B cell (primary cell): ENCODE measurements at regions not wholly inside any gene's neighbourhood (a gene's known extent, or its start where the extent isn't known, plus 50 kb on each side); places are given as distances from the start of the nearest gene placed in this dataset.

ENCODE experiments used
- ATAC-seq: fragments of 200-7000 bp; cut with Tn5 transposase; one replicate; pipeline ENCODE4 v1.10.0; 2021; ENCODE audit warnings: low read depth, mild to moderate bottlenecking, moderate number of reproducible peaks, moderate library complexity
- CTCF ChIA-PET: fragments of 350-600 bp; sonication (Branson Sonifier 250); formaldehyde crosslinking; loops from one replicate; lab custom pipeline; 2021; ENCODE audit warnings: antibody characterized with exemption, inconsistent platforms; lab: Charles Lee
- POLR2A ChIA-PET: fragments of 350-600 bp; sonication (Branson Sonifier 250); formaldehyde crosslinking; loops from one replicate; lab custom pipeline; 2021; ENCODE audit warnings: antibody characterized with exemption; lab: Charles Lee
- DNase-seq: peaks from one replicate; pipeline ENCODE4 v3.0.0; 2013
- H2AFZ ChIP-seq: 2 replicates; pipeline ENCODE4 v1.6.1; 2012; ENCODE audit warnings: mild to moderate bottlenecking, low read depth, low read length; ENCODE audit not compliant: insufficient read depth, poor library complexity, severe bottlenecking
- H3K27ac ChIP-seq, 2 donors: 1 replicate in 1 of 2; 2 replicates in 1 of 2; pipeline ENCODE4 v1.5.1; 2012 to 2013; ENCODE audit warnings: low read length in 2 of 2, mild to moderate bottlenecking in 2 of 2, moderate library complexity in 1 of 2
- H3K27me3 ChIP-seq, 4 experiments: fragments of 200-600 bp in 1 of 4; sonication (generic) in 1 of 4; replicated peaks in 1 of 4; 1 replicate in 2 of 4; 2 replicates in 2 of 4; pipeline versions ENCODE4 v1.6.1 to v1.7.0; 2013 to 2016; ENCODE audit warnings: low read length in 3 of 4, mild to moderate bottlenecking in 2 of 4, mixed read lengths in 1 of 4, moderate library complexity in 1 of 4; ENCODE audit not compliant: insufficient read depth in 4 of 4, control insufficient read depth in 3 of 4; ENCODE audit errors: control extremely low read depth in 1 of 4
- H3K36me3 ChIP-seq, 2 experiments: replicated peaks in 1 of 2; 1 replicate in 1 of 2; 2 replicates in 1 of 2; pipeline versions ENCODE4 v1.6.1 to v1.7.1; 2013; ENCODE audit warnings: low read length in 1 of 2; ENCODE audit not compliant: insufficient read depth in 2 of 2, control insufficient read depth in 1 of 2; ENCODE audit errors: control extremely low read depth in 1 of 2, extremely low read depth in 1 of 2
- H3K4me1 ChIP-seq, 2 donors: fragments of 200-600 bp in 1 of 2; sonication (generic) in 1 of 2; 1 replicate in 1 of 2; 2 replicates in 1 of 2; pipeline versions ENCODE4 v1.5.1 to v1.6.1; 2013 to 2017; ENCODE audit warnings: low read length in 2 of 2; ENCODE audit not compliant: control insufficient read depth in 2 of 2, insufficient read depth in 2 of 2
- H3K4me2 ChIP-seq: replicated peaks from 2 replicates; pipeline ENCODE3; 2012; ENCODE audit warnings: mild to moderate bottlenecking, low read depth, low read length; ENCODE audit not compliant: poor library complexity, severe bottlenecking
- H3K4me3 ChIP-seq, 5 experiments: fragments of 200-600 bp in 1 of 5; sonication (generic) in 1 of 5; 1 replicate in 3 of 5; 2 replicates in 2 of 5; pipeline versions ENCODE4 v1.5.1 to v1.7.0; 2011 to 2016; ENCODE audit warnings: low read length in 4 of 5, mild to moderate bottlenecking in 4 of 5, low read depth in 2 of 5, control low read depth in 1 of 5, moderate library complexity in 1 of 5; ENCODE audit not compliant: insufficient read depth in 1 of 5; ENCODE audit errors: control extremely low read depth in 1 of 5, extremely low read depth in 1 of 5
- H3K79me2 ChIP-seq: fragments of 200-600 bp; sonication (generic); one replicate; pipeline ENCODE4 v1.6.0; 2016; ENCODE audit warnings: low read length; ENCODE audit not compliant: control insufficient read depth, insufficient read depth
- H3K9ac ChIP-seq: fragments of 200-600 bp; sonication (generic); 2 replicates; pipeline ENCODE4 v1.6.1; 2017; ENCODE audit warnings: mild to moderate bottlenecking, low read length, moderate library complexity
- H3K9me3 ChIP-seq, 3 donors: one replicate each; pipeline versions ENCODE4 v1.6.1 to v1.7.1; 2013; ENCODE audit warnings: low read length in 2 of 3; ENCODE audit not compliant: control insufficient read depth in 2 of 3, insufficient read depth in 1 of 3; ENCODE audit errors: control extremely low read depth in 1 of 3
- H4K20me1 ChIP-seq: 2 replicates; pipeline ENCODE4 v1.6.0; 2012; ENCODE audit warnings: mild to moderate bottlenecking, low read length; ENCODE audit not compliant: insufficient read depth, control insufficient read depth, poor library complexity, severe bottlenecking
- H3K27ac Mint-ChIP-seq: one replicate; pipeline ENCODE4 v1.8.0; 2021; ENCODE audit warnings: mixed read lengths
- H3K27me3 Mint-ChIP-seq: one replicate; pipeline ENCODE4 v1.8.0; 2021; ENCODE audit warnings: mixed read lengths
- H3K4me1 Mint-ChIP-seq: one replicate; pipeline ENCODE4 v1.8.0; 2021; ENCODE audit warnings: mixed read lengths
- H3K4me3 Mint-ChIP-seq: one replicate; pipeline ENCODE4 v1.8.0; 2021; ENCODE audit warnings: mixed read lengths
- H3K9me3 Mint-ChIP-seq: one replicate; pipeline ENCODE4 v1.8.0; 2022; ENCODE audit warnings: mixed read lengths; ENCODE audit not compliant: insufficient read depth
- CTCF ChIP-seq: fragments of 200-600 bp; IDR thresholded peaks from one replicate; pipeline ENCODE4 v1.8.0; 2022; ENCODE audit warnings: antibody characterized with exemption, mild to moderate bottlenecking
- EZH2 ChIP-seq: IDR thresholded peaks from 2 replicates; pipeline ENCODE4 v1.6.1; 2012; ENCODE audit warnings: borderline replicate concordance, low read depth, mild to moderate bottlenecking, moderate library complexity, low read length; ENCODE audit not compliant: insufficient read depth, poor library complexity, severe bottlenecking
- WGBS: methylation state at CpG from one replicate; pipeline ENCODE4 v1.1.5; 2013; ENCODE audit warnings: missing lambda C conversion rate; ENCODE audit not compliant: insufficient coverage; 5-methylcytosine and 5-hydroxymethylcytosine counted together
- intact Hi-C: fragments of 100-400 bp; cut with micrococcal nuclease; formaldehyde crosslinking; loops from one replicate; pipeline ENCODE4 v1.10.0; 2022

GRCh38 chr13:26133286-26133685 lies 81.5 kb upstream of the SHISA2 start:
- no peaks in the 10 kb centered on the region for H3K9me3 ChIP-seq
- CTCF ChIA-PET: interaction anchor here (1.2 to 2.2 kb wide), 3 partner anchors 196 to 565 kb away, joined by 3 to 13 read pairs (median 4); no protein-coding TSS in a partner anchor
- no peaks in the 10 kb centered on the region for H3K4me1 ChIP-seq
- TF ChIP-seq EZH2 (no peak), CTCF (no peak)
- no peak for DNase-seq
- POLR2A ChIA-PET: interaction anchor here (0.6 kb wide), 1 partner anchor 53 kb away, joined by 3 read pairs; no protein-coding TSS in a partner anchor
- Mint-ChIP-seq H3K27ac (no peak overlapping the region), H3K4me1 (no peaks in the 10 kb centered on the region), H3K4me3 (no peak overlapping the region), H3K27me3 (peaks cover 8% of the 10 kb centered on the region), H3K9me3 (no peaks in the 10 kb centered on the region)
- H3K4me2 ChIP-seq: no peak overlapping the region
- H3K4me3 ChIP-seq: no peak overlapping the region
- ATAC-seq: no peak
- no peak overlapping the region for H3K9ac ChIP-seq
- intact Hi-C loops: loop anchor here (2.0 kb wide), 2 partner anchors 364 to 566 kb away; no protein-coding TSS in a partner anchor
- no peaks in the 10 kb centered on the region for H4K20me1 ChIP-seq
- no peaks in the 10 kb centered on the region for H3K27me3 ChIP-seq
- H3K79me2 ChIP-seq: no peaks in the 10 kb centered on the region
- no peak overlapping the region for H2AFZ ChIP-seq
- WGBS: no CpG with 5 or more reads among the region's 2 CpGs
- H3K36me3 ChIP-seq: no peaks in the 10 kb centered on the region
- H3K27ac ChIP-seq: no peak overlapping the region

- ATAC-seq (no peak), DNase-seq (peak; percentile 16)
- Histone ChIP-seq H3K4me2 (no peak overlapping the region), H4K20me1 (no peaks in the 10 kb centered on the region), H3K79me2 (no peaks in the 10 kb centered on the region), H3K4me3 (no peak overlapping the region), H3K4me1 (no peaks in the 10 kb centered on the region), H3K27ac (no peak overlapping the region), H3K9ac (no peak overlapping the region), H2AFZ (no peak overlapping the region), H3K9me3 (no peaks in the 10 kb centered on the region), H3K27me3 (no peaks in the 10 kb centered on the region), H3K36me3 (no peaks in the 10 kb centered on the region)
- Mint-ChIP-seq H3K4me1 (no peaks in the 10 kb centered on the region), H3K4me3 (no peak overlapping the region), H3K9me3 (no peaks in the 10 kb centered on the region), H3K27ac (no peak overlapping the region), H3K27me3 (peaks cover 3% of the 10 kb centered on the region)
- ChIA-PET POLR2A (interaction anchor here (0.6 kb wide), 1 partner anchor 54 kb away, joined by 3 read pairs; no protein-coding TSS in a partner anchor), CTCF (interaction anchor here (1.2 to 2.2 kb wide), 3 partner anchors 196 to 565 kb away, joined by 3 to 13 read pairs (median 4); no protein-coding TSS in a partner anchor)
- TF ChIP-seq EZH2 (no peak), CTCF (peak; percentile 22)
- intact Hi-C loops: loop anchor here (2.0 kb wide), 2 partner anchors 364 to 566 kb away; no protein-coding TSS in a partner anchor
- no CpG with 5 or more reads among the region's 2 CpGs for WGBS
Measured at GRCh38 chr13:26132756-26133155, 80.9 kb upstream of the SHISA2 start.
